ENCODE measurements at regions not wholly inside any gene's neighbourhood (a gene's known extent, or its start where the extent isn't known, plus 50 kb on each side); places are given as distances from the start of the nearest gene placed in this dataset.
"Not testable (repeated sequence)": the region's sequence is repeated elsewhere in the genome, so short reads cannot be mapped to it uniquely, and the experiment has no call there.

- intact Hi-C loops (cut with DNase I; ENCODE audit: low total_unique reads), result no loop called here
- Histone ChIP-seq H3K4me3 (no peak overlapping the region), H3K9me3 (peaks cover 4 to 11% of the 10 kb centered on the region in 2 donors), H3K36me3 (no peaks in the 10 kb centered on the region), H3K27ac (no peak overlapping the region), H3K27me3 (no peaks in the 10 kb centered on the region), H3K4me1 (no peaks in the 10 kb centered on the region)
- no peak for TF ChIP-seq POLR2AphosphoS5 (IDR thresholded peaks at IDR 0.05)
- no peak for TF ChIP-seq POLR2A (IDR thresholded peaks at IDR 0.05)
- TF ChIP-seq, protein P1, sequence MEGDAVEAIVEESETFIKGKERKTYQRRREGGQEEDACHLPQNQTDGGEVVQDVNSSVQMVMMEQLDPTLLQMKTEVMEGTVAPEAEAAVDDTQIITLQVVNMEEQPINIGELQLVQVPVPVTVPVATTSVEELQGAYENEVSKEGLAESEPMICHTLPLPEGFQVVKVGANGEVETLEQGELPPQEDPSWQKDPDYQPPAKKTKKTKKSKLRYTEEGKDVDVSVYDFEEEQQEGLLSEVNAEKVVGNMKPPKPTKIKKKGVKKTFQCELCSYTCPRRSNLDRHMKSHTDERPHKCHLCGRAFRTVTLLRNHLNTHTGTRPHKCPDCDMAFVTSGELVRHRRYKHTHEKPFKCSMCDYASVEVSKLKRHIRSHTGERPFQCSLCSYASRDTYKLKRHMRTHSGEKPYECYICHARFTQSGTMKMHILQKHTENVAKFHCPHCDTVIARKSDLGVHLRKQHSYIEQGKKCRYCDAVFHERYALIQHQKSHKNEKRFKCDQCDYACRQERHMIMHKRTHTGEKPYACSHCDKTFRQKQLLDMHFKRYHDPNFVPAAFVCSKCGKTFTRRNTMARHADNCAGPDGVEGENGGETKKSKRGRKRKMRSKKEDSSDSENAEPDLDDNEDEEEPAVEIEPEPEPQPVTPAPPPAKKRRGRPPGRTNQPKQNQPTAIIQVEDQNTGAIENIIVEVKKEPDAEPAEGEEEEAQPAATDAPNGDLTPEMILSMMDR (IDR thresholded peaks at IDR 0.05), result no peak
- DNase-seq (ENCODE audit: low spot score in 2 of 2), result no peak
Measured at GRCh38 chr7:159321278-159321677, 176.6 kb upstream of the VIPR2 start.

- TF ChIP-seq POLR2AphosphoS5 (IDR thresholded peaks at IDR 0.05) (no peak), POLR2A (IDR thresholded peaks at IDR 0.05) (no peak)
- TF ChIP-seq, protein P1 (IDR thresholded peaks at IDR 0.05), result no peak
- Histone ChIP-seq H3K36me3 (no peaks in the 10 kb centered on the region), H3K4me1 (no peaks in the 10 kb centered on the region), H3K9me3 (peaks cover 0 to 11% of the 10 kb centered on the region in 2 donors), H3K27ac (no peak overlapping the region), H3K4me3 (no peak overlapping the region), H3K27me3 (no peaks in the 10 kb centered on the region)
- no peak for DNase-seq (ENCODE audit: low spot score in 2 of 2)
- intact Hi-C loops (cut with DNase I; ENCODE audit: low total_unique reads), result no loop called here
Measured at GRCh38 chr7:159318682-159319351, 174.2 kb upstream of the VIPR2 start.

DNA sequence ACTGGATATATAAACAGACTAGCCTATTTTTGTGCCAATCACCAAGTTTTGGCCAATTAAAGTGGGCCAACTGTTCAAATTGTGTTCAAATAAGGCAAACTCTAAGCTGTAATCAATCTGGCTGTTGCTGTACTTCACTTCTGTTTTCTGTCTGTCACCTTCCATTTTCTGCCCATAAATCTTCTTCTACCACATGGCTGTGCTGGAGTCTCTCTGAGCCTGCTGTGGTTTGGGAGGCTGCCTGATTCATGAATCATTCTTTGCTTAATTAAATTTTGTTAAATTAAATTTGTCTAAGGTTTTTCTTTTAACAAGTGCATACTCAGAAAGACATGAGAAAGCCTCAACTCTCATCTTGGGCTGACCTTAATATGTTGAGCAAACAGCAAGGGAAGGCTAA, 172.6 kb upstream of the VIPR2 start:
- Histone ChIP-seq H3K27me3 (no peaks in the 10 kb centered on the region), H3K4me1 (no peaks in the 10 kb centered on the region), H3K36me3 (no peaks in the 10 kb centered on the region), H3K4me3 (no peak overlapping the region), H3K9me3 (peaks cover 0 to 11% of the 10 kb centered on the region in 2 donors), H3K27ac (no peak overlapping the region)
- TF ChIP-seq POLR2AphosphoS5 (IDR thresholded peaks at IDR 0.05), result no peak
- TF ChIP-seq, protein P1 (IDR thresholded peaks at IDR 0.05), result no peak
- TF ChIP-seq POLR2A (IDR thresholded peaks at IDR 0.05), result no peak
- intact Hi-C loops (cut with DNase I; ENCODE audit: low total_unique reads), result no loop called here
- no peak for DNase-seq (ENCODE audit: low spot score in 2 of 2)

GRCh38 chr7:159311172-159311494, 166.5 kb upstream of the VIPR2 start:
- H3K4me1 ChIP-seq, result no peaks in the 10 kb centered on the region
- H3K27me3 ChIP-seq, result no peaks in the 10 kb centered on the region
- H3K36me3 ChIP-seq, result no peaks in the 10 kb centered on the region
- no peak overlapping the region for H3K4me3 ChIP-seq
- intact Hi-C loops (cut with DNase I; ENCODE audit: low total_unique reads), result no loop called here
- H3K9me3 ChIP-seq, result no peaks in the 10 kb centered on the region
- no peak for DNase-seq (ENCODE audit: low spot score in 2 of 2)
- TF ChIP-seq, protein P1 (IDR thresholded peaks at IDR 0.05), result no peak
- TF ChIP-seq POLR2A (IDR thresholded peaks at IDR 0.05), result no peak
- no peak for TF ChIP-seq POLR2AphosphoS5 (IDR thresholded peaks at IDR 0.05)
- no peak overlapping the region for H3K27ac ChIP-seq

- Histone ChIP-seq H3K27me3 (no peaks in the 10 kb centered on the region), H3K27ac (no peak overlapping the region), H3K4me3 (no peak overlapping the region), H3K9me3 (no peaks in the 10 kb centered on the region), H3K36me3 (no peaks in the 10 kb centered on the region), H3K4me1 (no peaks in the 10 kb centered on the region)
- TF ChIP-seq POLR2A (IDR thresholded peaks at IDR 0.05), result no peak
- TF ChIP-seq, protein P1 (IDR thresholded peaks at IDR 0.05), result no peak
- TF ChIP-seq POLR2AphosphoS5 (IDR thresholded peaks at IDR 0.05), result no peak
- no peak for DNase-seq (ENCODE audit: low spot score in 2 of 2)
- intact Hi-C loops (cut with DNase I; ENCODE audit: low total_unique reads), result no loop called here
Measured at GRCh38 chr7:159310457-159311171, 165.9 kb upstream of the VIPR2 start.

- H3K36me3 ChIP-seq; intact Hi-C loops (cut with DNase I; ENCODE audit: low total_unique reads); DNase-seq (ENCODE audit: low spot score in 2 of 2): not testable (repeated sequence)
Measured at GRCh38 chr7:159309214-159309613, 164.5 kb upstream of the VIPR2 start.

More at GRCh38 chr7:159309214-159309613, 164.5 kb upstream of the VIPR2 start:
- H3K27me3 ChIP-seq, H3K4me3 ChIP-seq, H3K9me3 ChIP-seq, H3K27ac ChIP-seq, H3K4me1 ChIP-seq: not testable (repeated sequence)
